Adrenal gland (tissue), 5 donors: ENCODE measurements at regions not wholly inside any gene's neighbourhood (a gene's known extent, or its start where the extent isn't known, plus 50 kb on each side); places are given as distances from the start of the nearest gene placed in this dataset.

Source experiments
- CTCF ChIP-seq, 6 experiments: fragments of 450-650 bp in 4 of 6; fragments of 200-600 bp in 2 of 6; sonication (generic) in 1 of 6; IDR thresholded peaks; 1 replicate in 5 of 6; 2 replicates in 1 of 6; pipeline versions ENCODE4 v1.5.1 to v1.8.0; 2016 to 2021; ENCODE audit warnings: antibody characterized with exemption in 6 of 6, mild to moderate bottlenecking in 2 of 6, moderate library complexity in 1 of 6
- POLR2A ChIP-seq, 2 donors: fragments of 450-650 bp; IDR thresholded peaks; one replicate each; pipeline ENCODE4 v1.6.1; 2017; ENCODE audit warnings: antibody characterized with exemption in 2 of 2, mild to moderate bottlenecking in 2 of 2, moderate library complexity in 1 of 2
- donor health status: DM: no; HTN: no; CAD: no.

- TF ChIP-seq CTCF (IDR thresholded peaks at IDR 0.05) (no peak), POLR2A (IDR thresholded peaks at IDR 0.05) (no peak)
Measured at GRCh38 chr2:100639588-100640390, 77.0 kb downstream of the PDCL3 start.
